Activated CD8-positive, alpha-beta memory T cell treated with anti-CD3 and anti-CD28 coated beads for 48 hours (primary cell): ENCODE measurements at regions not wholly inside any gene's neighbourhood (a gene's known extent, or its start where the extent isn't known, plus 50 kb on each side); places are given as distances from the start of the nearest gene placed in this dataset.

Experiments used
- DNase-seq, 3 experiments: peaks; one replicate each; pipeline ENCODE4 v3.0.0-alpha.2; 2020; ENCODE audit warnings: low read depth in 2 of 3, low spot score in 2 of 3

GRCh38 chr1:5812295-5812694 is 179.9 kb downstream of the NPHP4 start:
- DNase-seq, result no peak

- DNase-seq, result no peak
These were observed 180.8 kb downstream of the NPHP4 start for GRCh38 chr1:5811419-5811818.

GRCh38 chr1:5810553-5811270 is 181.5 kb downstream of the NPHP4 start:
- DNase-seq, result no peak

GRCh38 chr1:5810131-5810530 is 182.1 kb downstream of the NPHP4 start:
- DNase-seq, result no peak

- DNase-seq, result no peak
These were observed 182.9 kb downstream of the NPHP4 start for GRCh38 chr1:5809207-5809788.

- DNase-seq, result no peak
These were observed 188.4 kb downstream of the NPHP4 start for GRCh38 chr1:5803851-5804250.

- no peak for DNase-seq
These were observed 189.6 kb downstream of the NPHP4 start for GRCh38 chr1:5802606-5803005.

GRCh38 chr1:5798904-5799303 is 193.3 kb downstream of the NPHP4 start:
- no peak for DNase-seq

- no peak for DNase-seq
These were observed 194.0 kb downstream of the NPHP4 start for GRCh38 chr1:5798151-5798730.

GRCh38 chr1:5796028-5796427 is 196.2 kb downstream of the NPHP4 start:
- no peak for DNase-seq

- DNase-seq, result no peak
These were observed 197.9 kb downstream of the NPHP4 start for GRCh38 chr1:5794279-5794678.

GRCh38 chr1:5793516-5793915 is 198.7 kb downstream of the NPHP4 start:
- DNase-seq, result no peak

GRCh38 chr1:5781079-5781478 is 211.1 kb downstream of the NPHP4 start:
- DNase-seq, result no peak

GRCh38 chr1:5780324-5780716 is 211.9 kb downstream of the NPHP4 start:
- DNase-seq, result no peak

- no peak for DNase-seq
These were observed 212.5 kb downstream of the NPHP4 start for GRCh38 chr1:5779608-5780323.

- no peak for DNase-seq
These were observed 216.1 kb downstream of the NPHP4 start for GRCh38 chr1:5776035-5776550.

GRCh38 chr1:5774019-5774418 is 218.2 kb downstream of the NPHP4 start:
- DNase-seq, result no peak

- no peak for DNase-seq
These were observed 220.4 kb downstream of the NPHP4 start for GRCh38 chr1:5771788-5772187.

- DNase-seq, result no peak
These were observed 221.1 kb downstream of the NPHP4 start for GRCh38 chr1:5770981-5771765.

GRCh38 chr1:5769760-5770159 is 222.5 kb downstream of the NPHP4 start:
- no peak for DNase-seq

GRCh38 chr1:5769146-5769545 is 223.1 kb downstream of the NPHP4 start:
- no peak for DNase-seq
